ENCODE measurements at regions not wholly inside any gene's neighbourhood (a gene's known extent, or its start where the extent isn't known, plus 50 kb on each side); places are given as distances from the start of the nearest gene placed in this dataset.
"Not testable (repeated sequence)": the region's sequence is repeated elsewhere in the genome, so short reads cannot be mapped to it uniquely, and the experiment has no call there.

GRCh38 chrX:1701396-1701901, 86.6 kb downstream of the ASMT start:
- TF ChIP-seq CTCF (IDR thresholded peaks at IDR 0.05); EP300 (IDR thresholded peaks at IDR 0.05); PHF8 (IDR thresholded peaks at IDR 0.05; ENCODE audit: borderline replicate concordance, low read depth); RCOR1 (IDR thresholded peaks at IDR 0.05; ENCODE audit: low read depth, low read length); POLR2A (IDR thresholded peaks at IDR 0.05; ENCODE audit: low read length): not testable (repeated sequence)
